HCT116 (cell line): ENCODE measurements at regions not wholly inside any gene's neighbourhood (a gene's known extent, or its start where the extent isn't known, plus 50 kb on each side); places are given as distances from the start of the nearest gene placed in this dataset.
"Not testable (repeated sequence)": the region's sequence is repeated elsewhere in the genome, so short reads cannot be mapped to it uniquely, and the experiment has no call there.

Experiments used
- ATAC-seq: fragments of 200-7000 bp; cut with Tn5 transposase; 2 replicates; pipeline ENCODE4 v1.9.1; 2020; ENCODE audit warnings: mild to moderate bottlenecking, moderate library complexity
- BruUV-seq: library from RNA; stranded (reverse); fragments of 400-500 nt; replicated peaks from 2 replicates; lab custom pipeline; 2021; lab: Mats Ljungman, UMichigan
- CTCF ChIA-PET: fragments of 300-600 bp; sonication (Branson Sonifier 250); formaldehyde crosslinking; loops from one replicate; lab custom pipeline; 2021; ENCODE audit warnings: antibody characterized with exemption; lab: Charles Lee
- POLR2A ChIA-PET: fragments of 300-600, 350-600 bp; sonication (Branson Sonifier 250); formaldehyde crosslinking; loops from one replicate; lab custom pipeline; 2021; ENCODE audit warnings: antibody characterized with exemption; lab: Charles Lee
- RAD21 ChIA-PET, 2 experiments: fragments of 300-600 bp; sonication (Branson Sonifier 250); formaldehyde crosslinking; loops; one replicate each; lab custom pipeline; 2023; ENCODE audit warnings: low total read pairs in 2 of 2; ENCODE audit not compliant: uncharacterized antibody in 2 of 2, unreplicated experiment in 2 of 2, low non-redundant PET in 1 of 2; lab: Charles Lee
- DNase-seq: peaks from one replicate; pipeline ENCODE4 v3.0.0-alpha.2; 2010; ENCODE audit warnings: low read depth, low spot score
- H2AFZ ChIP-seq: fragments of 200-600 bp; shearing (Covaris generic), sonication (generic); 2 replicates; pipeline ENCODE4 v1.6.1; 2017; ENCODE audit warnings: low read depth, mixed run types, mixed read lengths, antibody characterized with exemption, low read length; ENCODE audit not compliant: poor library complexity, severe bottlenecking
- H3K27ac ChIP-seq: 2 replicates; pipeline ENCODE4 v1.5.1; 2012; ENCODE audit warnings: low read depth, low read length
- H3K27me3 ChIP-seq: fragments of 200-600 bp; sonication (generic); 2 replicates; pipeline ENCODE4 v1.6.1; 2016; ENCODE audit warnings: mixed run types, low read length, mixed read lengths; ENCODE audit not compliant: insufficient read depth
- H3K36me3 ChIP-seq, 2 experiments: fragments of 200-500 bp in 1 of 2; fragments of 200-600 bp in 1 of 2; sonication (Bioruptor generic) in 1 of 2; sonication (generic) in 1 of 2; 2 replicates each; pipeline versions ENCODE4 v1.5.1 to v1.6.1; 2014 to 2016; ENCODE audit warnings: low read length in 2 of 2, inconsistent platforms in 1 of 2, mixed read lengths in 1 of 2, mixed run types in 1 of 2; ENCODE audit not compliant: insufficient read depth in 2 of 2, control insufficient read depth in 1 of 2
- H3K4me1 ChIP-seq, 2 experiments: fragments of 200-600 bp in 1 of 2; sonication (generic) in 1 of 2; 2 replicates each; pipeline versions ENCODE4 v1.5.1 to v1.6.1; 2012 to 2017; ENCODE audit warnings: low read length in 2 of 2, inconsistent platforms in 1 of 2, mild to moderate bottlenecking in 1 of 2, mixed read lengths in 1 of 2, mixed run types in 1 of 2, moderate library complexity in 1 of 2; ENCODE audit not compliant: insufficient read depth in 2 of 2, control insufficient read depth in 1 of 2
- H3K4me2 ChIP-seq: fragments of 200-600 bp; sonication (generic); 2 replicates; pipeline ENCODE4 v1.6.1; 2017; ENCODE audit warnings: mixed run types, low read length, mixed read lengths
- H3K4me3 ChIP-seq, 2 experiments: fragments of 200-600 bp in 1 of 2; sonication (generic) in 1 of 2; replicated peaks in 1 of 2; 2 replicates each; pipeline ENCODE4 v1.5.1; 2011 to 2016; ENCODE audit warnings: low read length in 2 of 2, control low read depth in 1 of 2, low read depth in 1 of 2, mild to moderate bottlenecking in 1 of 2, mixed read lengths in 1 of 2, mixed run types in 1 of 2
- H3K79me2 ChIP-seq: fragments of 200-600 bp; sonication (generic); 2 replicates; pipeline ENCODE4 v1.6.1; 2017; ENCODE audit warnings: mild to moderate bottlenecking, mixed run types, low read length, moderate library complexity, mixed read lengths; ENCODE audit not compliant: insufficient read depth
- H3K9ac ChIP-seq: fragments of 200-600 bp; sonication (generic); 2 replicates; pipeline ENCODE4 v1.6.1; 2016; ENCODE audit warnings: low read length, mixed read lengths
- H3K9me2 ChIP-seq: fragments of 200-600 bp; sonication (generic), shearing (Covaris generic); 2 replicates; pipeline ENCODE4 v1.6.1; 2017; ENCODE audit warnings: mixed run types, mild to moderate bottlenecking, moderate library complexity; ENCODE audit not compliant: insufficient read depth
- H3K9me3 ChIP-seq, 2 experiments: fragments of 200-500 bp in 1 of 2; fragments of 200-600 bp in 1 of 2; sonication (Bioruptor generic) in 1 of 2; sonication (generic) in 1 of 2; 2 replicates each; pipeline ENCODE4 v1.6.1; 2014 to 2017; ENCODE audit warnings: low read length in 2 of 2, mixed read lengths in 2 of 2, inconsistent platforms in 1 of 2, low read depth in 1 of 2, mild to moderate bottlenecking in 1 of 2, mixed run types in 1 of 2, moderate library complexity in 1 of 2; ENCODE audit not compliant: control insufficient read depth in 1 of 2, insufficient read depth in 1 of 2
- H4K20me1 ChIP-seq: fragments of 200-600 bp; sonication (generic), shearing (Covaris generic); 2 replicates; pipeline ENCODE4 v1.6.1; 2017; ENCODE audit warnings: mixed run types, mild to moderate bottlenecking, moderate library complexity; ENCODE audit not compliant: insufficient read depth
- ATF3 ChIP-seq: IDR thresholded peaks from 2 replicates; pipeline ENCODE4 v1.6.1; 2012
- CBX3 ChIP-seq: IDR thresholded peaks from 2 replicates; pipeline ENCODE4 v1.6.1; 2012; ENCODE audit warnings: low read depth
- CEBPB ChIP-seq: IDR thresholded peaks from 2 replicates; pipeline ENCODE4 v1.6.1; 2012; ENCODE audit warnings: low read depth
- EGR1 ChIP-seq: IDR thresholded peaks from 2 replicates; pipeline ENCODE4 v1.6.1; 2012; ENCODE audit warnings: low read depth
- ELF1 ChIP-seq: IDR thresholded peaks from 2 replicates; pipeline ENCODE4 v1.6.1; 2012; ENCODE audit warnings: low read depth, borderline replicate concordance
- EZH2 ChIP-seq: fragments of 200-600 bp; sonication (generic); IDR thresholded peaks from 2 replicates; pipeline ENCODE4 v1.6.1; 2017; ENCODE audit warnings: antibody characterized with exemption, mixed run types
- EZH2phosphoT487 ChIP-seq: fragments of 200-600 bp; IDR thresholded peaks from 2 replicates; pipeline ENCODE4 v1.6.1; 2018; ENCODE audit warnings: antibody characterized with exemption, borderline replicate concordance
- FOSL1 ChIP-seq: IDR thresholded peaks from 2 replicates; pipeline ENCODE4 v1.6.1; 2012; ENCODE audit warnings: low read depth
- POLR2A ChIP-seq: IDR thresholded peaks from 2 replicates; pipeline ENCODE4 v1.7.0; 2011; ENCODE audit warnings: borderline replicate concordance; ENCODE audit not compliant: insufficient read depth, insufficient read length; ENCODE audit errors: extremely low read depth
- POLR2AphosphoS5 ChIP-seq: IDR thresholded peaks from 2 replicates; pipeline ENCODE4 v1.6.1; 2011; ENCODE audit warnings: mild to moderate bottlenecking, low read depth, low read length, moderate library complexity
- RAD21 ChIP-seq: IDR thresholded peaks from 2 replicates; pipeline ENCODE4 v1.6.1; 2012; ENCODE audit warnings: low read depth, mild to moderate bottlenecking
- SIN3A ChIP-seq: IDR thresholded peaks from 2 replicates; pipeline ENCODE4 v1.6.1; 2012; ENCODE audit warnings: low read depth
- SRF ChIP-seq: IDR thresholded peaks from 2 replicates; pipeline ENCODE4 v1.6.1; 2012; ENCODE audit warnings: low read depth
- TCF7L2 ChIP-seq: IDR thresholded peaks from 2 replicates; pipeline ENCODE4 v1.7.0; 2011; ENCODE audit warnings: borderline replicate concordance, inconsistent platforms; ENCODE audit not compliant: insufficient read depth, insufficient read length; ENCODE audit errors: extremely low read depth
- ZFX ChIP-seq: fragments of 450-650 bp; IDR thresholded peaks from 2 replicates; pipeline ENCODE4 v1.6.1; 2017
- ZNF274 ChIP-seq: fragments of 200-500 bp; sonication (Bioruptor generic); IDR thresholded peaks from 2 replicates; pipeline ENCODE4 v1.6.1; 2014; ENCODE audit warnings: mild to moderate bottlenecking, low read depth, low read length, inconsistent platforms
- intact Hi-C: fragments of 100-400 bp; cut with micrococcal nuclease; formaldehyde crosslinking; loops from 2 replicates; pipeline ENCODE4 v1.10.0; 2022
- TF ChIP-seq, protein P1 (sequence below): IDR thresholded peaks from 2 replicates; pipeline ENCODE4 v1.6.1; 2012
- TF ChIP-seq, protein P2 (sequence below): IDR thresholded peaks from 2 replicates; pipeline ENCODE4 v1.6.1; 2012; ENCODE audit warnings: low read depth

GRCh38 chr1:65640046-65640445 is 152.6 kb upstream of the PDE4B start (continued):
- TF ChIP-seq ATF3, result no peak
- TF ChIP-seq FOSL1, result no peak

DNA sequence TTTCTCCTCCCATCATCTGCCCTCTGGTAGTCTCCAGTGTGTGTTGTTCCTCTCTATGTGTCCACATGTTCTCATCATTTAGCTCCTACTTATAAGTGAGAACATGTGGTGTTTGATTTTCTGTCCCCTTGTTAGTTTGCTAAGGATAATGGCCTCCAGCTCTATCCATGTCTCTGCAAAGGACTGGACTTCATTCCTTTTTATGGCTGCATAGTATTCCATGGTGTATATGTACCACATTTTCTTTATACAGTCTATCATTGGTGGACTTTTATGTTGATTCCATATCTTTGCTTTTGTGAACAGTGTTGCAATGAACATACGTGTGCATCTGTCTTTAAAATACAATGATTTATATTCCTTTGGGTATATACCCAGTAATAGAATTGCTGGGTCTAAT is 143.5 kb upstream of the PDE4B start:
- RAD21 ChIA-PET, CTCF ChIA-PET: not testable (repeated sequence)

DNA sequence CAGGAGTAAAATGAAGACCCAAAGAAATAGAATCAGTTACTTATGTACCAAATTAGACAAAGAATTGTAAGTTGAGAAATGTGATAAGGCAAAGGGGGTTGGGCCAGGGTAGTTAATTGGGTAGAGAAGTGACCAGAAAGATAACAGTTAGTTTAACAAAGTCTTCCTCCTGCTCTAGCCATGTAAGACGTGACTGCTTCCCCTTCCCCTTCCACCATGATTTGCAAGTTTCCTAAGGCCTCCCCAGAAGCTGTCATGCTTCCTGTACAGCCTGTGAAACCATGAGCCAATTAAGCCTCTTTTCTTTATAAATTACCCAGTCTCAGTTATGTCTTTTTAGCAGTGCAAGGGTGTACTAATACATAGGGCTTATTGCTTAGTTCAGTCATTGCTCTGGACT is 142.0 kb upstream of the PDE4B start:
- intact Hi-C loops, result no loop called here
- no peaks in the 10 kb centered on the region for H3K27me3 ChIP-seq
- DNase-seq, result no peak
- no peaks in the 10 kb centered on the region for H4K20me1 ChIP-seq
- H3K79me2 ChIP-seq, result no peaks in the 10 kb centered on the region
- no peaks in the 10 kb centered on the region for H3K36me3 ChIP-seq
- ATAC-seq, result no peak
- H3K27ac ChIP-seq, result no peak overlapping the region
- ChIA-PET POLR2A (no interaction called here), RAD21 (no interaction called here), CTCF (no interaction called here)
- no peak overlapping the region for H2AFZ ChIP-seq
- H3K9me2 ChIP-seq, result peaks cover 3% of the 10 kb centered on the region; the same call in 1 of the 2 replicates
- no peak overlapping the region for H3K4me3 ChIP-seq
- H3K9me3 ChIP-seq, result no peaks in the 10 kb centered on the region
- no peak overlapping the region for H3K4me2 ChIP-seq
- no TSS peak for BruUV-seq
- no peaks in the 10 kb centered on the region for H3K4me1 ChIP-seq
- no peak overlapping the region for H3K9ac ChIP-seq
- TF ChIP-seq POLR2A (no peak), TCF7L2 (no peak), ATF3 (no peak), FOSL1 (no peak), CEBPB (no peak), ZNF274 (no peak), POLR2AphosphoS5 (no peak), CBX3 (no peak), SIN3A (no peak), ZFX (no peak), EZH2phosphoT487 (no peak), ELF1 (no peak), RAD21 (no peak), SRF (no peak), EGR1 (no peak), EZH2 (no peak)
- TF ChIP-seq, protein P1, sequence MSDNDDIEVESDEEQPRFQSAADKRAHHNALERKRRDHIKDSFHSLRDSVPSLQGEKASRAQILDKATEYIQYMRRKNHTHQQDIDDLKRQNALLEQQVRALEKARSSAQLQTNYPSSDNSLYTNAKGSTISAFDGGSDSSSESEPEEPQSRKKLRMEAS, result no peak
- TF ChIP-seq, protein P2, sequence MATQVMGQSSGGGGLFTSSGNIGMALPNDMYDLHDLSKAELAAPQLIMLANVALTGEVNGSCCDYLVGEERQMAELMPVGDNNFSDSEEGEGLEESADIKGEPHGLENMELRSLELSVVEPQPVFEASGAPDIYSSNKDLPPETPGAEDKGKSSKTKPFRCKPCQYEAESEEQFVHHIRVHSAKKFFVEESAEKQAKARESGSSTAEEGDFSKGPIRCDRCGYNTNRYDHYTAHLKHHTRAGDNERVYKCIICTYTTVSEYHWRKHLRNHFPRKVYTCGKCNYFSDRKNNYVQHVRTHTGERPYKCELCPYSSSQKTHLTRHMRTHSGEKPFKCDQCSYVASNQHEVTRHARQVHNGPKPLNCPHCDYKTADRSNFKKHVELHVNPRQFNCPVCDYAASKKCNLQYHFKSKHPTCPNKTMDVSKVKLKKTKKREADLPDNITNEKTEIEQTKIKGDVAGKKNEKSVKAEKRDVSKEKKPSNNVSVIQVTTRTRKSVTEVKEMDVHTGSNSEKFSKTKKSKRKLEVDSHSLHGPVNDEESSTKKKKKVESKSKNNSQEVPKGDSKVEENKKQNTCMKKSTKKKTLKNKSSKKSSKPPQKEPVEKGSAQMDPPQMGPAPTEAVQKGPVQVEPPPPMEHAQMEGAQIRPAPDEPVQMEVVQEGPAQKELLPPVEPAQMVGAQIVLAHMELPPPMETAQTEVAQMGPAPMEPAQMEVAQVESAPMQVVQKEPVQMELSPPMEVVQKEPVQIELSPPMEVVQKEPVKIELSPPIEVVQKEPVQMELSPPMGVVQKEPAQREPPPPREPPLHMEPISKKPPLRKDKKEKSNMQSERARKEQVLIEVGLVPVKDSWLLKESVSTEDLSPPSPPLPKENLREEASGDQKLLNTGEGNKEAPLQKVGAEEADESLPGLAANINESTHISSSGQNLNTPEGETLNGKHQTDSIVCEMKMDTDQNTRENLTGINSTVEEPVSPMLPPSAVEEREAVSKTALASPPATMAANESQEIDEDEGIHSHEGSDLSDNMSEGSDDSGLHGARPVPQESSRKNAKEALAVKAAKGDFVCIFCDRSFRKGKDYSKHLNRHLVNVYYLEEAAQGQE, result no peak

More for the DNA sequence above, 143.5 kb upstream of the PDE4B start:
- DNase-seq, BruUV-seq, H3K27me3 ChIP-seq, H3K79me2 ChIP-seq, H3K9ac ChIP-seq, H3K4me3 ChIP-seq, H3K4me1 ChIP-seq, H2AFZ ChIP-seq, intact Hi-C loops, H4K20me1 ChIP-seq, H3K36me3 ChIP-seq, H3K9me2 ChIP-seq, H3K4me2 ChIP-seq, H3K9me3 ChIP-seq, H3K27ac ChIP-seq, POLR2A ChIA-PET, ATAC-seq: not testable (repeated sequence)
